OCI-LY3 (cell line): ENCODE measurements at regions not wholly inside any gene's neighbourhood (a gene's known extent, or its start where the extent isn't known, plus 50 kb on each side); places are given as distances from the start of the nearest gene placed in this dataset.

Source experiments
- H2AFZ ChIP-seq: fragments of 200-600, 300-600 bp; shearing (Covaris generic); 2 replicates; pipeline ENCODE4 v1.6.0; 2014; ENCODE audit warnings: antibody characterized with exemption, low read depth, low read length
- H3K27ac ChIP-seq: fragments of 200-600, 300-600 bp; sonication (generic); 2 replicates; pipeline ENCODE4 v1.5.1; 2014; ENCODE audit warnings: mild to moderate bottlenecking, low read length, moderate library complexity, mixed read lengths
- H3K27me3 ChIP-seq: fragments of 200-600, 300-600 bp; sonication (generic); 2 replicates; pipeline ENCODE4 v1.6.1; 2014; ENCODE audit warnings: low read depth, low read length, mixed read lengths
- H3K36me3 ChIP-seq: fragments of 200-600, 300-600 bp; sonication (generic); replicated peaks from 2 replicates; pipeline ENCODE3; 2014; ENCODE audit warnings: low read depth, low read length, mixed read lengths
- H3K4me1 ChIP-seq: fragments of 300-600, 200-600 bp; sonication (generic); 2 replicates; pipeline ENCODE4 v1.6.1; 2014; ENCODE audit warnings: low read length, mixed read lengths
- H3K4me2 ChIP-seq: fragments of 200-600, 300-600 bp; sonication (generic); 2 replicates; pipeline ENCODE4 v1.6.1; 2014; ENCODE audit warnings: low read length, mixed read lengths
- H3K4me3 ChIP-seq: fragments of 300-600, 200-600 bp; sonication (generic); 2 replicates; pipeline ENCODE4 v1.5.1; 2014; ENCODE audit warnings: antibody characterized with exemption, mild to moderate bottlenecking, low read length, moderate library complexity
- H3K79me2 ChIP-seq: fragments of 300-600, 200-600 bp; shearing (Covaris generic); 2 replicates; pipeline ENCODE4 v1.6.1; 2014; ENCODE audit warnings: mild to moderate bottlenecking, low read length, mixed read lengths
- H3K9ac ChIP-seq: fragments of 300-600, 200-600 bp; shearing (Covaris generic); 2 replicates; pipeline ENCODE4 v1.6.0; 2014; ENCODE audit warnings: mild to moderate bottlenecking, low read length, moderate library complexity
- H3K9me3 ChIP-seq: fragments of 200-600, 300-600 bp; shearing (Covaris generic); 2 replicates; pipeline ENCODE4 v1.6.1; 2014; ENCODE audit warnings: low read length, mixed read lengths; ENCODE audit not compliant: insufficient read depth
- H4K20me1 ChIP-seq: fragments of 200-600, 300-600 bp; sonication (generic); 2 replicates; pipeline ENCODE4 v1.6.1; 2016; ENCODE audit warnings: low read length, mixed read lengths; ENCODE audit not compliant: insufficient read depth
- CTCF ChIP-seq: fragments of 200-600, 300-600 bp; sonication (generic); IDR thresholded peaks from 2 replicates; pipeline ENCODE4 v1.5.1; 2014; ENCODE audit warnings: antibody characterized with exemption, low read length, low read depth
- EZH2phosphoT487 ChIP-seq: fragments of 200-600 bp; shearing (Covaris generic); IDR thresholded peaks from 2 replicates; pipeline ENCODE4 v1.6.1; 2018; ENCODE audit warnings: antibody characterized with exemption, mixed run types, low read depth

- Histone ChIP-seq H3K79me2 (no peaks in the 10 kb centered on the region), H3K27me3 (no peaks in the 10 kb centered on the region), H2AFZ (no peak overlapping the region), H3K4me1 (peaks cover 9% of the 10 kb centered on the region), H4K20me1 (no peaks in the 10 kb centered on the region), H3K4me3 (no peak overlapping the region), H3K9ac (no peak overlapping the region), H3K36me3 (no peaks in the 10 kb centered on the region), H3K9me3 (0 out of 2 replicates have a peak, but pooled peaks cover 6% of the 10 kb centered on the region), H3K27ac (no peak overlapping the region), H3K4me2 (no peak overlapping the region)
- no peak for TF ChIP-seq CTCF
- TF ChIP-seq EZH2phosphoT487, result no peak
These were observed 730.7 kb upstream of the ADGRL4 start for GRCh38 chr1:79737193-79737592.

- no peaks in the 10 kb centered on the region for H3K79me2 ChIP-seq
- H3K4me2 ChIP-seq, result no peak overlapping the region
- no peaks in the 10 kb centered on the region for H3K4me1 ChIP-seq
- H3K4me3 ChIP-seq, result no peak overlapping the region
- H3K27me3 ChIP-seq, result no peaks in the 10 kb centered on the region
- H3K9ac ChIP-seq, result no peak overlapping the region
- no peak overlapping the region for H3K27ac ChIP-seq
- no peaks in the 10 kb centered on the region for H3K36me3 ChIP-seq
- 0 out of 2 replicates have a peak, but pooled peaks cover 6% of the 10 kb centered on the region for H3K9me3 ChIP-seq
- TF ChIP-seq CTCF (no peak), EZH2phosphoT487 (no peak)
- no peak overlapping the region for H2AFZ ChIP-seq
- H4K20me1 ChIP-seq, result no peaks in the 10 kb centered on the region
These were observed 726.4 kb upstream of the ADGRL4 start for GRCh38 chr1:79732950-79733349.

GRCh38 chr1:79726911-79727310 is 720.4 kb upstream of the ADGRL4 start:
- Histone ChIP-seq H3K9me3 (no peaks in the 10 kb centered on the region), H3K4me3 (no peak overlapping the region), H4K20me1 (no peaks in the 10 kb centered on the region), H3K9ac (no peak overlapping the region), H3K27ac (no peak overlapping the region), H3K27me3 (no peaks in the 10 kb centered on the region), H2AFZ (no peak overlapping the region), H3K4me1 (no peaks in the 10 kb centered on the region), H3K79me2 (no peaks in the 10 kb centered on the region), H3K36me3 (no peaks in the 10 kb centered on the region), H3K4me2 (no peak overlapping the region)
- TF ChIP-seq CTCF (no peak), EZH2phosphoT487 (no peak)

- H3K4me2 ChIP-seq, result no peak overlapping the region
- no peaks in the 10 kb centered on the region for H3K79me2 ChIP-seq
- H3K36me3 ChIP-seq, result no peaks in the 10 kb centered on the region
- no peaks in the 10 kb centered on the region for H3K27me3 ChIP-seq
- no peaks in the 10 kb centered on the region for H3K9me3 ChIP-seq
- H2AFZ ChIP-seq, result no peak overlapping the region
- no peaks in the 10 kb centered on the region for H3K4me1 ChIP-seq
- no peak overlapping the region for H3K27ac ChIP-seq
- H4K20me1 ChIP-seq, result no peaks in the 10 kb centered on the region
- no peak overlapping the region for H3K4me3 ChIP-seq
- H3K9ac ChIP-seq, result no peak overlapping the region
- TF ChIP-seq CTCF, result no peak
- no peak for TF ChIP-seq EZH2phosphoT487
These were observed 719.8 kb upstream of the ADGRL4 start for GRCh38 chr1:79726321-79726720.
